ENCODE measurements at regions not wholly inside any gene's neighbourhood (a gene's known extent, or its start where the extent isn't known, plus 50 kb on each side); places are given as distances from the start of the nearest gene placed in this dataset.

GRCh38 chr9:129383019-129383560, 205.0 kb upstream of the IER5L start:
- Histone ChIP-seq H3K27ac (peak overlapping the region; percentile 88 to 90), H3K36me3 (no peaks in the 10 kb centered on the region), H3K9me3 (no peaks in the 10 kb centered on the region), H3K27me3 (replicated peaks; ENCODE audit: insufficient read depth) (no peaks in the 10 kb centered on the region), H3K4me1 (ENCODE audit: control insufficient read depth in 1 of 2, low read depth in 2 of 2) (peaks cover 8 to 19% of the 10 kb centered on the region in 2 donors), H3K4me3 (peak overlapping the region; percentile 78)
- peak; percentile 39 for ATAC-seq (ENCODE audit: insufficient number of reproducible peaks, low FRiP score, low read depth)
- no peak for TF ChIP-seq CTCF (IDR thresholded peaks at IDR 0.05)
- DNase-seq (ENCODE audit: low spot score), result no peak

GRCh38 chr9:129382281-129383018, 204.4 kb upstream of the IER5L start:
- TF ChIP-seq CTCF (IDR thresholded peaks at IDR 0.05), result no peak
- peak overlapping the region; percentile 78 for H3K4me3 ChIP-seq
- peak overlapping the region; percentile 88 to 90 for H3K27ac ChIP-seq
- H3K36me3 ChIP-seq, result no peaks in the 10 kb centered on the region
- H3K4me1 ChIP-seq (ENCODE audit: control insufficient read depth in 1 of 2, low read depth in 2 of 2), result peaks cover 8 to 19% of the 10 kb centered on the region in 2 donors
- DNase-seq (ENCODE audit: low spot score) (no peak), ATAC-seq (ENCODE audit: insufficient number of reproducible peaks, low FRiP score, low read depth) (no peak)
- no peaks in the 10 kb centered on the region for H3K9me3 ChIP-seq
- H3K27me3 ChIP-seq (replicated peaks; ENCODE audit: insufficient read depth), result no peaks in the 10 kb centered on the region

- H3K27ac ChIP-seq, result no peak overlapping the region
- TF ChIP-seq CTCF (IDR thresholded peaks at IDR 0.05), result no peak
- H3K27me3 ChIP-seq (replicated peaks; ENCODE audit: insufficient read depth), result no peaks in the 10 kb centered on the region
- no peaks in the 10 kb centered on the region for H3K9me3 ChIP-seq
- DNase-seq (ENCODE audit: low spot score) (no peak), ATAC-seq (ENCODE audit: insufficient number of reproducible peaks, low FRiP score, low read depth) (no peak)
- H3K4me3 ChIP-seq, result no peak overlapping the region
- peaks cover 8 to 19% of the 10 kb centered on the region in 2 donors for H3K4me1 ChIP-seq (ENCODE audit: control insufficient read depth in 1 of 2, low read depth in 2 of 2)
- no peaks in the 10 kb centered on the region for H3K36me3 ChIP-seq
These were observed 203.5 kb upstream of the IER5L start for GRCh38 chr9:129381481-129381957.

- no peak overlapping the region for H3K27ac ChIP-seq
- H3K4me3 ChIP-seq, result no peak overlapping the region
- H3K27me3 ChIP-seq (replicated peaks; ENCODE audit: insufficient read depth), result no peaks in the 10 kb centered on the region
- peaks cover 8 to 19% of the 10 kb centered on the region in 2 donors for H3K4me1 ChIP-seq (ENCODE audit: control insufficient read depth in 1 of 2, low read depth in 2 of 2)
- no peaks in the 10 kb centered on the region for H3K9me3 ChIP-seq
- TF ChIP-seq CTCF (IDR thresholded peaks at IDR 0.05), result no peak
- DNase-seq (ENCODE audit: low spot score) (no peak), ATAC-seq (ENCODE audit: insufficient number of reproducible peaks, low FRiP score, low read depth) (no peak)
- H3K36me3 ChIP-seq, result no peaks in the 10 kb centered on the region
These were observed 202.9 kb upstream of the IER5L start for GRCh38 chr9:129380961-129381401.

GRCh38 chr9:129379886-129380285, 201.8 kb upstream of the IER5L start:
- no peaks in the 10 kb centered on the region for H3K9me3 ChIP-seq
- no peak overlapping the region for H3K4me3 ChIP-seq
- H3K4me1 ChIP-seq (ENCODE audit: control insufficient read depth in 1 of 2, low read depth in 2 of 2), result peaks cover 8 to 19% of the 10 kb centered on the region in 2 donors
- ATAC-seq (ENCODE audit: insufficient number of reproducible peaks, low FRiP score, low read depth) (no peak), DNase-seq (ENCODE audit: low spot score) (no peak)
- no peaks in the 10 kb centered on the region for H3K27me3 ChIP-seq (replicated peaks; ENCODE audit: insufficient read depth)
- no peak overlapping the region for H3K27ac ChIP-seq
- no peak for TF ChIP-seq CTCF (IDR thresholded peaks at IDR 0.05)
- no peaks in the 10 kb centered on the region for H3K36me3 ChIP-seq
